Pancreas (tissue), 10 donors: ENCODE measurements at regions not wholly inside any gene's neighbourhood (a gene's known extent, or its start where the extent isn't known, plus 50 kb on each side); places are given as distances from the start of the nearest gene placed in this dataset.
A peak's percentile ranks its signal among the peaks of the same experiment; 100 is the strongest.

ENCODE experiments used
- ATAC-seq, 4 donors: fragments of 200-7000 bp; cut with Tn5 transposase; one replicate each; pipeline versions ENCODE4 v1.8.0 to v1.9.1; 2020; ENCODE audit warnings: mild to moderate bottlenecking in 4 of 4, moderate library complexity in 4 of 4
- DNase-seq, 6 donors: peaks; one replicate each; pipeline ENCODE4 v3.0.0-alpha.2; 2020
- FAIRE-seq: peaks from 2 replicates; lab custom pipeline; 2012; peaks lifted over from hg19 to GRCh38; lab: Jason Lieb, UNC
- H3K27ac ChIP-seq, 4 donors: fragments of 200-600 bp; sonication (generic); 1 replicate in 3 of 4; 2 replicates in 1 of 4; pipeline versions ENCODE4 v1.5.0 to v1.8.0; 2020
- H3K27me3 ChIP-seq, 4 donors: fragments of 200-600 bp; one replicate each; pipeline ENCODE4 v1.8.0; 2021
- H3K36me3 ChIP-seq, 3 donors: fragments of 200-600 bp; sonication (generic) in 1 of 3; one replicate each; pipeline versions ENCODE4 v1.5.0 to v1.8.0; 2020 to 2021
- H3K4me1 ChIP-seq, 3 donors: fragments of 200-600 bp; one replicate each; pipeline ENCODE4 v1.8.0; 2021
- H3K4me3 ChIP-seq, 4 donors: fragments of 200-600 bp; sonication (generic) in 2 of 4; one replicate each; pipeline versions ENCODE4 v1.5.0 to v1.8.0; 2020 to 2021
- H3K9me3 ChIP-seq, 4 donors: fragments of 200-600 bp; one replicate each; pipeline ENCODE4 v1.8.0; 2021
- CTCF ChIP-seq, 4 donors: fragments of 200-600 bp; sonication (generic) in 3 of 4; IDR thresholded peaks; one replicate each; pipeline versions ENCODE4 v1.5.0 to v1.8.0; 2021; ENCODE audit warnings: antibody characterized with exemption in 4 of 4
- WGBS, 2 donors: extraction: QIAGEN DNeasy Blood & Tissue Kit; methylation state at CpG; one replicate each; pipeline ENCODE4 v1.1.7; 2013; 5-methylcytosine and 5-hydroxymethylcytosine counted together
- intact Hi-C, 3 donors: fragments of 100-400 bp; cut with DNase I; formaldehyde crosslinking; loops; one replicate each; pipeline versions ENCODE4 v1.11.1 to v1.14.2; 2022
- donor health status: healthy with polysubstance abuse.
- donor health status: DM: no; HTN: no; CAD: no; lungs with moderate emphysema.
- donor health status: DM: no; HTN: no; CAD: no.
- donor health status: control.
- donor health status: control.
- donor health status: Bipolar disorder and iron deficiency.
- donor health status: DM: yes; HTN: yes; CAD: no.
- donor health status: DM: no; HTN: no; CAD: no.
- donor health status: DM: no; HTN: no; CAD: no.
- donor health status: DM: yes; HTN: yes; CAD: no.

DNA sequence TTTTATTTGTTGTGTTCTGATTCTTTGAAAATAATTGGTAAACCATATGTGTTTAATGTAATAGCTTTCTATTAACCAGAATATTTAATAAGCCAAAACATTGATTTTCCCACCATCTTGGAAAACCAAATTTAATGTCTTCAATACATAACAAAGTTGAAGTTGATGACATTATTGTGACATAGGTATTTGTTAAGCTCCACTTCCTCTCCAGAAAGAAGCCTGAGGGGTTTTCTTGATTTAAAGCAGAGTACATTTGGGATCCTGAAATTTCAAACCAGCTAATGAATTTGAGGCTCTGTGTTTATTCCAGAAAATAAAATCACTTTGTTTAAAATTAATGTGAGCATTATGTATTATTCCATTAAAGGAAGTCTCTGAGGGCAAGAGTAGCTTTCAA, 106.3 kb downstream of the PERP start:
- TF ChIP-seq CTCF (IDR thresholded peaks at IDR 0.05), result no peak
- H3K27me3 ChIP-seq, result no peaks in the 10 kb centered on the region
- H3K27ac ChIP-seq, result no peak overlapping the region
- FAIRE-seq (no peak), DNase-seq (no peak), ATAC-seq (no peak)
- no peaks in the 10 kb centered on the region for H3K4me1 ChIP-seq
- H3K36me3 ChIP-seq, result no peaks in the 10 kb centered on the region
- H3K4me3 ChIP-seq, result no peak overlapping the region
- intact Hi-C loops, result no loop called here
- H3K9me3 ChIP-seq, result no peaks in the 10 kb centered on the region

DNA sequence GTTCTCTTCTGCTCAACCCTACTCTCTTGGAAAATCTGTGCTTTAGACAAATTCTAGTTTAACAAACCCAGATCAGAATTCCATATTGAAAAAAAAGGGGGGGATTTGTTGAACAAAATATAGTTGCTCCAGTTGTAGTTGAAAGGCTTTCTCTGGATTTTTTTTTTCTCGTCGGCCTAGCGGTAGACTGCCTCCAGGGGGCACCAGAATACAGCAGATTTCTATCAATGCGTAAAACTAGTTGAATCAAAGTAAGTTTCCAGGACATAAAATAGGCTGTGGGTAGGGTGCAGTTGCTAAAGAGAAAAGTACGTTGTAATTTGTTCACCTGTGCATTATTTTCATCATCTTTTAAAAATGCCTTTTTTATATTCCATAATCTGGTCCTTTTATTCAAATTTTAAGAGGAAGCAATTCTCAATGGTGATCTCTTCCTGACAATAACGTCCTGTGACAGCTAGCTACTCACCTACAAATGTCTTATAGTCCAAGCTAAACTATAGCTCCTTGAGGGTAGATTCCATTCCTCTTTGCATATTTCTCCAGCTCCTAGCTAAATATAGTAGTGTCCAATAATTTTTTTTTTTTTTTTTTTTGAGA, 105.4 kb downstream of the PERP start:
- FAIRE-seq, result peak; percentile 78
- peak; percentile 74 to 91 (median 86) for ATAC-seq

DNA sequence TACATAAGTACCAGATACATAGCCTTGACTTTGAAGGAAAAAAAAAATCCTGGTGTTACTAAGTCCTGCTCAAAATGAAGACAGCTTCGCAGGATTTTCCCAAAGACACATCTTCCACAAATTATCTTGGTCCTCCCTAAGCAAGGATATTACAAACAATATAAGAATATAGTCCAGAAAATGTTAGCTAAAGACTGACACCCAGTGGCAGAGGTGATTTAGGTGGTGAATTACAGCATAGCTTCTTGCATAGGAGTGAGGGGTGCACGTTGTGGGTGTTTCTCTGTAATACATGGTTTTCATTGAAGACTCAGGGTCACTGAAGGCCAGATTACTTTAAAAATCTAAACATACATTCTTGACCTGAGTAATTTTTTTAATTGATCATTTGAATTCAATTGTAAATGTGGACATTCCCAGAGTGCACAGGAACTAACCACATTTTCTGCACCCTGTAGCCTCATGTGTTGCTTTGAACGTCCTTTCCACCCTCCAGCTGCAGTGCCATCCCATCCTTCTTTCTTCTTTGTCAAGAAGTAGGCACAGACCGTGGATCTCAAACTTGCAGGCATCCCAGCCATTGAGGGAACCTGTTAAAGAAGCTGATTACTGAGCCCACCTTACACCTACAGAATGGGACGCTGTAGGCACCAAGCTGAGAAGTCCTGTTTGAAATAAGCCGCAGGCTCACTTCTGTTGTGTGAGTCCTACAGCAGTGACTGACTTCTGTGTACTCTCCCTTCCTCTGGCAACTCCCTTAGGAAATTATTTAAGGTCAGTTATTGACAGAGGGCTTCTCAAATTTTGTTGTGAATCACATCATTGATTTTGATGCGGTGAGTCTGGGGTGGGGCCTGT, 102.6 kb downstream of the PERP start:
- Histone ChIP-seq H3K27ac (no peak overlapping the region), H3K27me3 (no peaks in the 10 kb centered on the region), H3K9me3 (no peaks in the 10 kb centered on the region), H3K4me1 (no peaks in the 10 kb centered on the region), H3K36me3 (no peaks in the 10 kb centered on the region), H3K4me3 (no peak overlapping the region)
- no peak for DNase-seq
- peak in 2 of 4 donors; percentile 19 to 21 for TF ChIP-seq CTCF (IDR thresholded peaks at IDR 0.05)
- ATAC-seq, result peak in 2 of 4 donors; percentile 49 to 67
- 36 to 39% methylated on average over 7 of the region's 7 CpGs for WGBS, 2 donors
- no peak for FAIRE-seq
- intact Hi-C loops, result loop anchor here in 1 of 3 donors (5.0 kb wide), 1 partner anchor 98 kb away; no protein-coding TSS in a partner anchor

More for the DNA sequence above, 105.4 kb downstream of the PERP start:
- intact Hi-C loops, result no loop called here
- Histone ChIP-seq H3K27me3 (no peaks in the 10 kb centered on the region), H3K36me3 (no peaks in the 10 kb centered on the region), H3K9me3 (no peaks in the 10 kb centered on the region), H3K4me3 (no peak overlapping the region), H3K27ac (no peak overlapping the region), H3K4me1 (no peaks in the 10 kb centered on the region)
- TF ChIP-seq CTCF (IDR thresholded peaks at IDR 0.05), result peak; percentile 35 to 93 (median 74)
- peak in 4 of 6 donors; percentile 44 to 68 (median 46) for DNase-seq
- WGBS, 2 donors, result 9 to 10% methylated on average over 6 of the region's 6 CpGs

DNA sequence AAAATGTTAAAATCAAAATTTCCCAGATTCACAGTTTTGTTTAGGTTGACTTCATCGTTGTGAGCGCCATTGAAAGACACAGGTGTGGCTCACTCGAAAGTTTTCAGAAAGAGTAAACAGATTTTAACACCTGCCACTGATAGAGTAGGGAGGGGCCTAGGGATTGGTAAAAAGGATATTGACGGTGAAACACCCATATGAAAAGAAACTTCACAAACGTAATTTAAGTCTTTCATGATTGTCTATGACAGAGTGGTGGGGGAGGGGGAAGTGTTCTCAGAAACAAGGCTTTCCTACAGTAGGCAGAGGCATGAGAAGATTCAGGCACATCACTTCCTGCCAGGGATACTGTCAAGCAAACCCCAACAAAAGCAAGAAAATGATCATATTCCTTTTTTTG, 101.4 kb downstream of the PERP start:
- 55 to 61% methylated on average over 5 of the region's 5 CpGs for WGBS, 2 donors
- Histone ChIP-seq H3K4me3 (no peak overlapping the region), H3K4me1 (no peaks in the 10 kb centered on the region), H3K36me3 (no peaks in the 10 kb centered on the region), H3K9me3 (no peaks in the 10 kb centered on the region), H3K27me3 (no peaks in the 10 kb centered on the region), H3K27ac (no peak overlapping the region)
- no peak for DNase-seq
- intact Hi-C loops, result loop anchor here in 1 of 3 donors (5.0 kb wide), 1 partner anchor 96 kb away; no protein-coding TSS in a partner anchor
- TF ChIP-seq CTCF (IDR thresholded peaks at IDR 0.05), result no peak
- no peak for FAIRE-seq
- no peak for ATAC-seq
